Body of pancreas (tissue), 4 donors: ENCODE measurements at regions not wholly inside any gene's neighbourhood (a gene's known extent, or its start where the extent isn't known, plus 50 kb on each side); places are given as distances from the start of the nearest gene placed in this dataset.

Experiments
- ATAC-seq: fragments of 150-250 bp; one replicate; pipeline ENCODE4 v1.9.1; 2016
- DNase-seq, 4 donors: peaks; one replicate each; pipeline ENCODE4 v3.0.0-alpha.2; 2019
- H3K27ac ChIP-seq, 4 donors: fragments of 200-600 bp; sonication (generic); 1 replicate in 3 of 4; 2 replicates in 1 of 4; pipeline versions ENCODE4 v1.5.1 to v1.6.1; 2016 to 2019; ENCODE audit warnings: mild to moderate bottlenecking in 1 of 4, mixed read lengths in 1 of 4, moderate library complexity in 1 of 4
- H3K27me3 ChIP-seq, 2 donors: fragments of 200-600 bp; sonication (generic); one replicate each; pipeline ENCODE4 v1.6.0; 2016; ENCODE audit warnings: mild to moderate bottlenecking in 1 of 2
- H3K36me3 ChIP-seq, 2 donors: fragments of 200-600 bp; sonication (generic); replicated peaks in 1 of 2; 2 replicates each; pipeline ENCODE4 v1.5.1; 2016; ENCODE audit warnings: low read depth in 2 of 2; ENCODE audit not compliant: insufficient read depth in 1 of 2
- H3K4me1 ChIP-seq: fragments of 200-600 bp; sonication (generic); one replicate; pipeline ENCODE4 v1.6.0; 2016
- H3K4me3 ChIP-seq, 2 donors: fragments of 200-600 bp; sonication (generic); 1 replicate in 1 of 2; 2 replicates in 1 of 2; pipeline ENCODE4 v1.5.1; 2016 to 2019
- H3K9me3 ChIP-seq, 3 donors: fragments of 200-600 bp; sonication (generic); 1 replicate in 2 of 3; 2 replicates in 1 of 3; pipeline ENCODE4 v1.5.1; 2016
- POLR2A ChIP-seq, 3 donors: fragments of 450-650 bp; IDR thresholded peaks; one replicate each; pipeline ENCODE4 v1.6.1; 2016; ENCODE audit warnings: antibody characterized with exemption in 3 of 3, mild to moderate bottlenecking in 2 of 3
- WGBS, 2 donors: methylation state at CpG; one replicate each; pipeline ENCODE4 v1.1.5; 2017; 5-methylcytosine and 5-hydroxymethylcytosine counted together
- intact Hi-C: fragments of 100-400 bp; cut with DNase I; formaldehyde crosslinking; loops from one replicate; pipeline ENCODE4 v1.15.1; 2023
- TF ChIP-seq, protein P1 (sequence below), 7 experiments: fragments of 450-650 bp in 4 of 7; fragments of 200-600 bp in 3 of 7; sonication (generic) in 3 of 7; IDR thresholded peaks; one replicate each; pipeline ENCODE4 v1.5.1; 2016 to 2019; ENCODE audit warnings: antibody characterized with exemption in 7 of 7

DNA sequence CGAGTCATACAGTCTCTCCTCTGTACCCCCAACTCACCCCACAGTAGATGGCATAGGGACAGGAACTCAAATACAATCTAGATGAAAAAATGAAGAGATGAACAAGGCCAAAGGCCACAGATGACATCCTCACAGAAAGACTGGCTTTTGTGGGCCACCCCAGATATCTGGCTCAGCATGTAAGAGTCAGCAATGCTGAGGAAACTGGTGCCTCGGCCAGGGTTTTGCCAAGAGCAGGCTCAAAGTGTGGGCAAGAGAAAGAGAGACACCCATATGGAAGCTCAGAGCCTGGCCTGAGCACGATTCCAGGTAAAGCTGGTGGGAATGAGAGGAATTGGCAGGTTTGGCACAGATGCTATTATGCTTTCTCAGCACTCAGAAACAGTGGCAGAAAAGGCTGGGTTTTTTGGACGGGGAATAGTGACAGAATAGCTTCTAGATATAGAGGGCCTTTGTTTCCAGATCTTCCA lies 460.6 kb downstream of the FOXO1 start:
- Histone ChIP-seq H3K9me3 (no peaks in the 10 kb centered on the region), H3K27me3 (no peaks in the 10 kb centered on the region), H3K4me1 (peaks cover 23% of the 10 kb centered on the region), H3K4me3 (no peak overlapping the region), H3K36me3 (no peaks in the 10 kb centered on the region), H3K27ac (peak overlapping the region; percentile 61 to 84 (median 81))
- intact Hi-C loops = no loop called here
- DNase-seq = no peak
- no peak for ATAC-seq
- WGBS, 2 donors = 59 to 62% methylated on average over 4 of the region's 4 CpGs
- no peak for TF ChIP-seq POLR2A (IDR thresholded peaks at IDR 0.05)
- TF ChIP-seq, protein P1, sequence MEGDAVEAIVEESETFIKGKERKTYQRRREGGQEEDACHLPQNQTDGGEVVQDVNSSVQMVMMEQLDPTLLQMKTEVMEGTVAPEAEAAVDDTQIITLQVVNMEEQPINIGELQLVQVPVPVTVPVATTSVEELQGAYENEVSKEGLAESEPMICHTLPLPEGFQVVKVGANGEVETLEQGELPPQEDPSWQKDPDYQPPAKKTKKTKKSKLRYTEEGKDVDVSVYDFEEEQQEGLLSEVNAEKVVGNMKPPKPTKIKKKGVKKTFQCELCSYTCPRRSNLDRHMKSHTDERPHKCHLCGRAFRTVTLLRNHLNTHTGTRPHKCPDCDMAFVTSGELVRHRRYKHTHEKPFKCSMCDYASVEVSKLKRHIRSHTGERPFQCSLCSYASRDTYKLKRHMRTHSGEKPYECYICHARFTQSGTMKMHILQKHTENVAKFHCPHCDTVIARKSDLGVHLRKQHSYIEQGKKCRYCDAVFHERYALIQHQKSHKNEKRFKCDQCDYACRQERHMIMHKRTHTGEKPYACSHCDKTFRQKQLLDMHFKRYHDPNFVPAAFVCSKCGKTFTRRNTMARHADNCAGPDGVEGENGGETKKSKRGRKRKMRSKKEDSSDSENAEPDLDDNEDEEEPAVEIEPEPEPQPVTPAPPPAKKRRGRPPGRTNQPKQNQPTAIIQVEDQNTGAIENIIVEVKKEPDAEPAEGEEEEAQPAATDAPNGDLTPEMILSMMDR (IDR thresholded peaks at IDR 0.05) = no peak

DNA sequence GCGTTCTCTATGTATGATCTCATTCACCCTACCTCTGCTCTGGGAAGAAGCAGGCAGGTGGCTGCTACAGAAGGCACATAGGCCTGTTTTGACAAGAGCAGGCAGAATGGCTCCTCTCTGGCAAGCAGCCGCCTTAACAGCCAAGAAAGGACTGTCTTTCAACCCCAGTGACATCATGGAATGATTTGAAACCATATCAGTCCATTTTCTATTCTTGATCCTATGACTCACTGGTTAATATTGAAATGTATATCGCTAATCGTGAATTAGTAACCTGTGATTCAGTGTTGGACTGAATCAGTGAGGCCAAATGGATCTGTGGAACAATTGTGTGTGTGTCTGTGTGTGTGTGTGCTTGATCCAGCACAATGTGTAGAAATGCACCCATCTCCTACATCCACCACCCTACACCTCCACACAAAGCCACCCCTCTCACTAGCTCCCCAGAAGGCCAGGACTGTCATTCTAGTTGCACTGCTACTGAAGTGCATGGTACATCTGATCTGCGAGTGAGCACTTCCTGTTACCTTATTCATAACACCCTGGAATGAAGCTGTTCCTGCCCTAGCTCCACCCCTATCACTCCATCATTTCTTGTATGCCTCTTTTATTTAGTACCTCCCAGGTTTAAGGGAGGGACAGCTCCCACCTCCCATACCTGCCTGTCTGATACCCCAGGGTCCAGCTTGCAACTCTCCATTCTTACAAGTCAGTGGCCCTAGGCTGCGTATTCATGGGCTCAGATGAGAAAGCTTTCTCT lies 460.0 kb downstream of the FOXO1 start:
- intact Hi-C loops = no loop called here
- peak; percentile 59 to 80 (median 72) for DNase-seq
- Histone ChIP-seq H3K27me3 (no peaks in the 10 kb centered on the region), H3K4me1 (peaks cover 23% of the 10 kb centered on the region), H3K27ac (peak overlapping the region; percentile 61 to 84 (median 81)), H3K9me3 (no peaks in the 10 kb centered on the region), H3K4me3 (no peak overlapping the region), H3K36me3 (no peaks in the 10 kb centered on the region)
- TF ChIP-seq POLR2A (IDR thresholded peaks at IDR 0.05) = peak in 2 of 3 donors; percentile 15 to 22
- TF ChIP-seq, protein P1 (IDR thresholded peaks at IDR 0.05) = peak in 1 of 7 experiments; percentile 5
- 35 to 49% methylated on average over 6 of the region's 6 CpGs for WGBS, 2 donors
- peak; percentile 84 for ATAC-seq

DNA sequence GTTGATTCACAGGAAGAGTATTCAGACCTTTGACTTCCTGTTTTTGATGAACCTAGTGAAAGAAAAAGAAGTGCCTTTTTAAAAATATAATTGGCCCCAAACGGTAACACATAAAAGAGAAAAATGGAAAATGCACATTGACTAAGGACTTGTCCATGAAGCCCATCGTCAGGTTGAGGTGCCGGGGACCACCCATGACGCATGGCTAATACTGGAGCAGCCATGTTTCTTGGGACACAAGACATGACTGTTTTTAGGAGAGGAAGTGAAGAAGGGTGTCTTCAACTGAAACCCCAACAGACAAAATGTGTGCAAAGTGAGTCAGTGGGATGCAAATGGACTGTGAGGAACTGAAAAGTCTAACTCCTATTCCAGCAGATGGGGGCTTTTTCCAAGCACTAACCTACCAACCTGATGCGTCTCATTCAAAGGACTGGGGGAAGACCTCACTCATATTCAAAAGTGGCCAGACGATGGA lies 459.4 kb downstream of the FOXO1 start:
- Histone ChIP-seq H3K27me3 (no peaks in the 10 kb centered on the region), H3K27ac (peak overlapping the region; percentile 61 to 84 (median 81)), H3K9me3 (no peaks in the 10 kb centered on the region), H3K36me3 (no peaks in the 10 kb centered on the region), H3K4me1 (peaks cover 23% of the 10 kb centered on the region), H3K4me3 (no peak overlapping the region)
- DNase-seq (no peak), ATAC-seq (no peak)
- intact Hi-C loops = no loop called here
- 92 to 94% methylated on average over 6 of the region's 6 CpGs for WGBS, 2 donors
- TF ChIP-seq, protein P1 (IDR thresholded peaks at IDR 0.05) = no peak
- TF ChIP-seq POLR2A (IDR thresholded peaks at IDR 0.05) = no peak

DNA sequence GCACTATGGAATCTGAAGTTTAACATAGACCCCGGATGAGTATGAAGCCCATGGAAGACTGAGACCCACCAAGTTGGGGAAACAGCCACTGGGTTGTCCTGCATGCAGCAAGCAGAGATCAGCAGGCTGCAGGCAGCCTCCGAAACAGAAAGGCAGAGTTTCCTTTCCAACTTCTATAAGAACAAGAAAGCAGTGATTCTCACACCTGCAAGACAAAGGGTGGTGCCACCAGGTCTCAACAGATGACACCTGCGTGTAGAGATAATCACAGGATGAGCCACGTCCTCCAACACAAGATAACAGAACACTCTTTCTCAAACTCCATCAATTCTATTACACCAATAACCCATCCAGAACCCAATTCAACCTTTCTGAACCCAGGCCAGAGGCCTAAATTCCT lies 457.9 kb downstream of the FOXO1 start:
- H3K4me1 ChIP-seq = peaks cover 22% of the 10 kb centered on the region
- H3K27me3 ChIP-seq = no peaks in the 10 kb centered on the region
- WGBS, 2 donors = 85 to 92% methylated on average over 4 of the region's 4 CpGs
- intact Hi-C loops = no loop called here
- H3K36me3 ChIP-seq = no peaks in the 10 kb centered on the region
- no peak for ATAC-seq
- no peak overlapping the region for H3K27ac ChIP-seq
- H3K4me3 ChIP-seq = no peak overlapping the region
- TF ChIP-seq, protein P1 (IDR thresholded peaks at IDR 0.05) = no peak
- TF ChIP-seq POLR2A (IDR thresholded peaks at IDR 0.05) = no peak
- no peak for DNase-seq
- H3K9me3 ChIP-seq = no peaks in the 10 kb centered on the region
